Lower leg skin (tissue), 3 donors: ENCODE measurements at regions not wholly inside any gene's neighbourhood (a gene's known extent, or its start where the extent isn't known, plus 50 kb on each side); places are given as distances from the start of the nearest gene placed in this dataset.

ENCODE experiments used
- CTCF ChIP-seq, 3 donors: fragments of 450-650 bp; IDR thresholded peaks; one replicate each; pipeline ENCODE4 v1.5.1; 2016; ENCODE audit warnings: antibody characterized with exemption in 3 of 3, mild to moderate bottlenecking in 3 of 3, moderate library complexity in 2 of 3
- POLR2A ChIP-seq, 2 donors: fragments of 450-650 bp; IDR thresholded peaks; one replicate each; pipeline ENCODE4 v1.6.1; 2016 to 2017; ENCODE audit warnings: antibody characterized with exemption in 2 of 2, mild to moderate bottlenecking in 1 of 2, moderate library complexity in 1 of 2

GRCh38 chr11:97163631-97164191 is 773.9 kb downstream of the JRKL start:
- TF ChIP-seq CTCF (IDR thresholded peaks at IDR 0.05) (no peak), POLR2A (IDR thresholded peaks at IDR 0.05) (no peak)
